ENCODE measurements at regions not wholly inside any gene's neighbourhood (a gene's known extent, or its start where the extent isn't known, plus 50 kb on each side); places are given as distances from the start of the nearest gene placed in this dataset.

- TF ChIP-seq EZH2 (IDR thresholded peaks at IDR 0.05) (no peak), CTCF (IDR thresholded peaks at IDR 0.05) (no peak)
Measured at GRCh38 chr7:40922316-40922670, 780.6 kb downstream of the INHBA start.

Measured in neural progenitor cell (in vitro differentiated cells).